OCI-LY1 (cell line): ENCODE measurements at regions not wholly inside any gene's neighbourhood (a gene's known extent, or its start where the extent isn't known, plus 50 kb on each side); places are given as distances from the start of the nearest gene placed in this dataset.

Experiments used
- EZH2 ChIP-seq: fragments of 200-600 bp; sonication (generic), shearing (Covaris generic); IDR thresholded peaks from 2 replicates; pipeline ENCODE4 v1.8.0; 2017; ENCODE audit warnings: borderline replicate concordance, mixed run types, mild to moderate bottlenecking, antibody characterized with exemption, low read length, moderate library complexity, mixed read lengths
- TF ChIP-seq, protein P1 (sequence below): fragments of 200-600 bp; sonication (generic), shearing (Covaris generic); IDR thresholded peaks from 2 replicates; pipeline ENCODE4 v1.5.1; 2017; ENCODE audit warnings: mild to moderate bottlenecking, antibody characterized with exemption, low read length, moderate library complexity, mixed read lengths

DNA sequence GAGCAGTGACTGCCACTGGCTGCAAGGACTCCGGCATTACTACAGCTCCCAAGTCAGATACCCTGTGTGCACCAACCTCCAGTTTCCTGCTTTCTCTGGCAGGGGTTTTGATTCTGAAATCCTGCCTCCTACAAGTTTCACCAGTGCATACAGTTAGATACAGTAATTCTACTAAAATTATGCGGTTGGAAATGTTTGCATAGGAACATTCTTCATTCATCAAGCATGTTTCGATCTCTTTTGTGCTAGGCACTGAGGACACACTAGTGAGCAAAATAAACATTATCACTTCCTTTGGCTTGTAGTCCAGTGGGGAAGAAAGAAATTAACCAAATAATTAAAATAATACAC, 152.2 kb downstream of the TMEM167A start:
- TF ChIP-seq, protein P1, sequence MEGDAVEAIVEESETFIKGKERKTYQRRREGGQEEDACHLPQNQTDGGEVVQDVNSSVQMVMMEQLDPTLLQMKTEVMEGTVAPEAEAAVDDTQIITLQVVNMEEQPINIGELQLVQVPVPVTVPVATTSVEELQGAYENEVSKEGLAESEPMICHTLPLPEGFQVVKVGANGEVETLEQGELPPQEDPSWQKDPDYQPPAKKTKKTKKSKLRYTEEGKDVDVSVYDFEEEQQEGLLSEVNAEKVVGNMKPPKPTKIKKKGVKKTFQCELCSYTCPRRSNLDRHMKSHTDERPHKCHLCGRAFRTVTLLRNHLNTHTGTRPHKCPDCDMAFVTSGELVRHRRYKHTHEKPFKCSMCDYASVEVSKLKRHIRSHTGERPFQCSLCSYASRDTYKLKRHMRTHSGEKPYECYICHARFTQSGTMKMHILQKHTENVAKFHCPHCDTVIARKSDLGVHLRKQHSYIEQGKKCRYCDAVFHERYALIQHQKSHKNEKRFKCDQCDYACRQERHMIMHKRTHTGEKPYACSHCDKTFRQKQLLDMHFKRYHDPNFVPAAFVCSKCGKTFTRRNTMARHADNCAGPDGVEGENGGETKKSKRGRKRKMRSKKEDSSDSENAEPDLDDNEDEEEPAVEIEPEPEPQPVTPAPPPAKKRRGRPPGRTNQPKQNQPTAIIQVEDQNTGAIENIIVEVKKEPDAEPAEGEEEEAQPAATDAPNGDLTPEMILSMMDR, result no peak
- TF ChIP-seq EZH2, result no peak
